Activated CD8-positive, alpha-beta memory T cell treated with anti-CD3 and anti-CD28 coated beads, Interleukin-2, amount 50 U/mL, for 24 hours (primary cell): ENCODE measurements at regions not wholly inside any gene's neighbourhood (a gene's known extent, or its start where the extent isn't known, plus 50 kb on each side); places are given as distances from the start of the nearest gene placed in this dataset.

Experiments
- DNase-seq: peaks from one replicate; pipeline ENCODE4 v3.0.0-alpha.2; 2020; ENCODE audit errors: extremely low read depth

DNA sequence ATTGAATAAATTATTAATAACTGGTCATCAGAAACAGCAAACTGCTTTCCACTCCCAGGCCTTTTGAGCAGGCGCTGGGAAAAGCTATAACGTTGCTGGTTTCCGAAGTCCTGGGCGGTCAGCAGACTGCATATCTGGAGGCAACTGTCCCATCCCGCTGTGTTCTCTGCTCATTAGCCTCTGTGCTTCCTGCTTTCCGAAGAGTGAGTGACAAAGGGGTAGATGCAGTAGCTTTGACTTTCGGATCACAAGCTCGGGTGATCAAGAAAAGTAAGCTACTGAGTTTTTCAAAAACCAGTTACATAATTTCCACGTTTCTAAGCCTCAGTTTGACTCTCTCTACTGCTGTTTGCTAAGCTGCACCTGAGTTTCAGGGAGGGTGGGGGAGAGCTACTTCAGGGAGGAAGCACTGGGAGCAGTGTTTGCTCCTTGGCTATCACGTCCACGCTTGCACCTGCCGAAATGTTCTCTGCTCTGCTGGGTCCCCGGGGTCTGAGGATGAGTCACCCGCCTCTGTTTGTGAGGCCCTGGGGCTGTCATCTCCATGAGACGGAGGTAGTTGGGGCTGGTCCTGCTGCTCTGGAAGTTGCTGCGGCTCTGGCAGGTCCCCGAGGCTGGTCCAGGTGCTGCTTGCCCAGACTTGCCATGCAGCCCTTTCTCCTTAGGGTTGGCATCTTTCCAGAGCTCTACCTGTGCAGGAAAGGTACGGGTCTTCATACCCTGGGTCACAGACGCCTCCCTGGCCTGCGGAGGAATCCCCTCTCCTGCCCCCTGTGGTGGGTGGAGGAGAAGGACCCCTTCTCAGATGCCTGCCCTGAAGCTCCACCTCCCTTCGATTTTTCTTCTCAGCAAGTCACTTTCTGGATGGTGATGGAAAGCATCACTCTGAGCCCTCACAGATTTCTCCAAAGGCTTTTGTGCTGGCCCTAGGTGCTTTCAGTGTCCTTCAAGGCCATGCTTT lies 220.0 kb downstream of the QKI start:
- DNase-seq, result no peak

DNA sequence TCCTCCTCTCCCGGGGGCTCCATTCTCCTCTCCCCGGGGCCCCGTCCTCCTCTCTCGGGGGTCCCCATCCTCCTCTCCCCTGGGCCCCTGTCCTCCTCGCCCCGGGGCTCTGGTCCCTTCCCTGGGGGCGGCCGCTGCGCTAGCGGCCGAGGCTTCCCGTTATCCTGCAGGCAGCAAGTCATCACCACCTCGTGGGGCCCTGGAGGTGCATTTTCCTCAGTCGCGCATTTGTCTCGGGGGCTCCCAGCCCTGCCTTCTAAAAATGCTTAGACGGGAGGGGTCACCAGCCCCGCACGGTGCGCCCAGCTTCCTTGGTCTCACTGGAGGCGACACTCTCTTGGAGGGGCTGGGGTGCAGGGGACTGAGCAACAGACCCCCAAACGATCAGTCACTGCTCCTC lies 216.5 kb downstream of the QKI start:
- DNase-seq, result no peak

DNA sequence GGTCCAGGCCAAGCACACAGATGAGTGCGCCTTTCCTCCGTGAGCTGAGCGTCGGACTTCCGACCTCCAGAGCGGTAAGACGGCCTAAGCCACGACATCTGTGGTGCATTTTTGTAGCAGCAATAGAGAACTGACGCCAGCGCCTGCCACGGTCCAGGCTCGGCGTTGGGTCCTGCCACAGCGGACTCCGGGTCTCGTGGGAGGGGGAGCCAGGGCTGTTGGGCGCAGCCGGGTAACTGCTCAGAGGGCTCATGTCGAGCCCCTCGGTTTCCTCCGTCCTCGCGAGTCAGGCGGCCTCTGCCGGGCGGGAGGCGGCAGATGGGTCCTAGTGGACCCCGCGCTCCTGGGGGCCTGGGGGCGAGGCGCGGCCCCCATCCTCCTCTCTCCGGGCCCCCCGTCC lies 216.1 kb downstream of the QKI start:
- no peak for DNase-seq

DNA sequence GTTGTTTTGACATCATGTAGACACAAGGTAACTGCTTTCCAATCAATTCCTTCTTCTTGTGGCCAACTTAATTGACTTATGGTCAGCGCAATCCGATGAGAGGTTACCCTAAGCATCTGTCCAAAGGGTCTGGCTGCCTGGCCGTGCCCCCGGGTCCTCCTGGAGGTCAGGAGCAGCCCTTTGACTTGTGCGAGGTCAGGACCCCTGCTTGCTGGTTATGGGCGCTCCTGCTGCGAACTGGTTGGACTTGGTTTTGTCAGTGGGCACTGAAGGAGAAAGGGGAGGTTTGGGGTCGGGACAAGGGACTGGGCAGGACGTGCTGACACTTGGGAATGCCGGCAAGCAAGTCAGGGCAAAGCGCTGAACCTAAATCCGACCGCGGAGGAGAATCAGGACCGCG lies 215.6 kb downstream of the QKI start:
- no peak for DNase-seq
